HG03039 (cell line): ENCODE measurements at regions not wholly inside any gene's neighbourhood (a gene's known extent, or its start where the extent isn't known, plus 50 kb on each side); places are given as distances from the start of the nearest gene placed in this dataset.
"Not testable (repeated sequence)": the region's sequence is repeated elsewhere in the genome, so short reads cannot be mapped to it uniquely, and the experiment has no call there.

ENCODE experiments used
- ATAC-seq: cut with Tn5 transposase; IDR thresholded peaks from one replicate; pipeline ENCODE4 v1.9.1; 2021; ENCODE audit warnings: mild to moderate bottlenecking, moderate library complexity; ENCODE audit not compliant: unreplicated experiment

DNA sequence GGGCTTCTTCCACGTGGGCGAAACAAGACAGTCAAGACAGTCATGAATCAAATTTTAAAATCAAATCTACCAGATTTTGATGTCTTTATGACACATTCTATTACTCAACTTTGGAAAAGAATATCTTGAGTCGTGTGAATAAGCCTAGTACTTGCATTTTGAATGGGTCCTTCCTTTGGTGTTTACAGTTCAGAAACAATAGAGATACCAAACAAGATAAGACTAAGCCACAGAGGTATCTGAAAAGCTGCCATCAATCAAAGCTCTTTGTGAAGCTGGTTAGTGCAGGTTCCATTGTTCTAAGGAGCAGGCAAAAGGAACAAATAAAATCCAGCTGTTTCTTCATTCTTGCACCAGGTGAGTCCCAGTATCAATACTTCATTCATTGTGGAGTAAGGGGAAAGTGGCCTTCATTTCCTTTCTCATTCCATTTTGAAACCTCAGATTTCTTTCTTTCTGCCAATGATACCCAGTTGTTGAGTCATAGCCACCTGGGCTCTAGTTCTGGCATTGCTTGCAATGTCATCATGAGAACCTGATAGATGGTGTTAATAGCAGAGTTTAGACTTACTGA, 151.7 kb upstream of the L3MBTL4 start:
- ATAC-seq: no peak

DNA sequence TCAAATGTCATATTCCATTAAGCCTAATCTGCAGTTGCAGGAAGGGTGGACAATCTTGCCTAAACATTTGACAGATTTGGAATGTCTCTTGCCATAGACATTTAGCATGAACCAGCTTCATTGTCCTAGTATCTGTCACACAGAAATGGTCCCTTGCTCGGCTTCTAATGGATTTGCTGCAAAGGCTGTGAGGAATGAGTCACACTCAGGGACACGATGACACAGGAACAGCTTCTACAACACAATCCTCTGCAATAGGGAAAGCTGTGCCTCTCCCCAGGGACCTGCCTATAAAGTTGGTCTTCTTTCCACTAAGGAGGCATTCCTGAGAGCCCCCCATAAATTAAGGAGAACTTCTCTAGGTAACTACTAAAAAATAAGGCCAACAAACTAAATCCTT, 155.1 kb upstream of the L3MBTL4 start:
- ATAC-seq: no peak

DNA sequence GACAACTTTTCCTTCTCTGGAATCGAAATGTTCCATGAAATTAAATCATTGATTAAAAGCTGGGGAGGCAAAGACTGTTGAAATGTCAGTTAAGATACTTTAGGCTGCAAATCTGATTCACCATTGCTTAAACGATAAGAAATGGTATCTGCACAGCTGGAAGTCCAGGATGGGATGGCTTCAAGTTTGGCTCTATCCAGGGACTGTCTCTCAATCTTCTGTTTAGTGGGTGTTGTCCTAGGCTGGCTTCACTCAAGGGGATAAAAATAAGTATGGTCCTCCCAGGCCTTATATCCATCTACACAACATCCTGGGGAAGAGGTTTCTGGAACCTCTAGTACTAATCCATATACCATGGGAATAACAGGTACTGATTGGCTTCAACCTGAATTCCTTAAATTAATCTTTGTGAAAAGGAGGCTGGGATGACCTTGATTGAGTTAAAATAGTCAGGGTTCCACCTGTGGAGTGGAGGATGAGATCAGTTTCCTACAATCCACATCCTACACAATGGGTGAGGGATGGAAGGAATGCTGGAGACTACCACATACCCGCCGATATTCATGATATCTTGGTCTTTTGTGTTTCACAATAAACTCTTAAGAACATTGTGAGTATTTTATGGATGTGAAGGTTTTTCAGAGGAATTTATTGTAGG, 156.0 kb upstream of the L3MBTL4 start:
- no peak for ATAC-seq

DNA sequence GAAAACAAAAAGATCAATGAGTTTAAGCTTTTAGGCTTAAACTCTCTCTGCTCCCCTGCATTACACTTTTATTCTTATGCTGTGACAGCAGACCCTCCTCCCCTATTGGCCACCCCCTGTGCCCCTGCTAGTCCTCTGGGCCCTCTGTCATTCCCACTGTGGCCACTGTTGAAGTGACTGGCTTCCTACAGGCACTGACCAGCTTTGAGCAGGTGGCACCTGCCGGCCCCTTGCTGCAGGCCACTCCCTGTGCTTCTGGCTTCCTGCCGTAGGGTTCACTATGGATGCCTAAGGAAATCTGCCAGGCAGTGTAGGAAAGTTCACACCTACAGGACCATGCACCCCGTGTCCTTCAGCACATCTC, 156.5 kb upstream of the L3MBTL4 start:
- no peak for ATAC-seq

DNA sequence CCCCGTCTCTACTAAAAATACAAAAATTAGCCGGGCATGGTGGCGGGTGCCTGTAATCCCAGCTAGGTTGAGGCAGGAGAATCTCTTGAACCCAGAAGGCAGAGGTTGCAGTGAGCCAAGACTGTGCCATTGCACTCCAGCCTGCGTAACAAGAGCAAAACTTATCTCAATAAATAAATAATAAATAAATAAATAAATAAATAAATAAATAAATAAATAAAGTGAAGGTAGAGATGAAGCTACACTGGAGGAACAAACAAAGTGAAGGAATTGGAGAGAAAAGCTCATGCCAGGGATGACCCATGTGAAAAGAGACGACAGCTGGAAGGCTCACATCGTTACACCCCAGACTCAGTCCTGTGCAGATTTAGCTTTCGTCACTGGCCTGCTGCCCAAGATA, 157.3 kb upstream of the ARHGAP28 start:
- not testable (repeated sequence) for ATAC-seq

DNA sequence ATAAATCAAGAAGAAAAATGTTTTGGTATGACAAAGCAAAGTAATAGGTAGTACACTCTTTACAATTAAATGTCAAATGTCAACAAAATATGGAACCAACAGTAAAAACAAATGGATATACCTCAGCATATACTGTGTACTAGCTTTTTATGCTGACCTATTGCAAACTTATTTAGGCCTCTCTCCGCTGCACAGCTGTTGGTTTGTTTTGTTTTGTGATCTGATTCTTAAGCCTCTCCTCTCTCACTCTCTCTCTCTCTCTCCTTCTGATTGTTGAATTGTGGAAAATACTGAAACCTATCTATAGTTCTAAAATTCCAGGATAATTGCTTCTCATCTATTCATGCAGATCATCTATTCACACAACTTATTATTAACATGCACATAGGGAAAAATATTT, 154.9 kb upstream of the ARHGAP28 start:
- ATAC-seq: no peak

DNA sequence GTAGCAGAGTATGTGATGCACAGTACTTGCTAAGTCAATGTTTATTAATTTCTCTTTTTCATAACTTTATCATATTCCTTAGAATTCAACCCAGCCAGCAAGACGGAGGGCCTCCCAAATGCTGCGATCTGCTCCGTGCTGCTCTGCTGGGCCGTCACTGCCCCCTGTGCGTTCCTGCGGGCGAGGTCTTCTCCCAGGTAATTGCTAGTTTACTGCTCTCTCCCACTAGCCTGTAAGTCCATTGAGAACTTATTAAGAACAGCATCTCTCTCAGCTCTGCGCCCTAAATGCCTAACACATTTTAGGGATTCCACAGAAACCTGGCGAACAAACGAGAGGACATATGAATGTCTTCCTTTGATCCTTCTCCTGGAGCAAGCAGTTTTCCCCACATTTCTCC, 153.6 kb upstream of the ARHGAP28 start:
- ATAC-seq: no peak

DNA sequence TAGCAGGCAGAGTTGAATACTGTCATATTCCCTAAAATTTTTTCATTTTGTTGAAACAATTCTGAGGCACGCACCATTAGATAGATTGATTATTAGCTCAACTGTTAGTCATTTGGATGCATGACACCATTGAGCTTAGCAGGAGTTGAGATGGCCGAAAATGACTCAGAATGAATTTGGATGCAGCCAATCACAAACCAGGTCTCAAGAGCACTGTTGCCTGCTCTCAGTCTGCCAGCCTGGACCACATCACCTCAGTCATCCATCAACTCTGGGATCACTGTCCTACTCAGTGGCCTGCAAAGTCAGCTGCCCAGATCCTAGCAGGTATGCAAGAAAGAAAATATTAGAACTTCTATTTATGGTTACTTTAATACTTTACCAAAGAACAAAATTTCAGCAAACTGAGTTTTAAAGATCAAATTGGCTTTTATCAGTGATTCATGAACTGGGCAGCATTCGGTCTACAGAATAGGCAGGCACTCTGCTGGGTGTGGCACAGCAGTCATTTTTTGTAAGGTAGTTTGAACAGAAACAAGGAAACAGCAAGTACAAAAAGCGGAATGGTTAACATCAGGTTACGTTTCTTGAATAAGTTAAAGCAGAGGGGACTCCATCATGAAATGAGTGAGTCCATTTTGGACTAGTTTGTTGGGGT, 152.7 kb upstream of the ARHGAP28 start:
- ATAC-seq: no peak

DNA sequence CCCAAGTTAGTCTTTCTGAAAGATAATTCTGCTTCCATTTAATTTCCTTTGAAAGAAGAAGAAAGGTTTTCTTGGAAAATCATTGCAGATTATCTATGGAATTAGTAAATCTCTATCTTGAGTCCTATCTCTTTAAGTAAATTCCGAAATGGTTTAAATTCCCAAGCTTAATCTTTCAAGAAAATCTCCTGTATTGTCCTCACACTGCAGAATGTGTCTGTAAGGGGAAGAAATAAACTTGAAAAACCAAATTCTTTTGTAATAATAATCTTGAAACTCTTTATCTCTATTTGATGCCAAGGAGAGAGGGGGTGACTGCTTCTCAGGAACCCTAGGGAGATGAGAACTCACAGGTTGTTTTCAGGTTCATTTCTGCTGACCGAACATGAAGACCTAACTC, 150.8 kb upstream of the ARHGAP28 start:
- no peak for ATAC-seq

DNA sequence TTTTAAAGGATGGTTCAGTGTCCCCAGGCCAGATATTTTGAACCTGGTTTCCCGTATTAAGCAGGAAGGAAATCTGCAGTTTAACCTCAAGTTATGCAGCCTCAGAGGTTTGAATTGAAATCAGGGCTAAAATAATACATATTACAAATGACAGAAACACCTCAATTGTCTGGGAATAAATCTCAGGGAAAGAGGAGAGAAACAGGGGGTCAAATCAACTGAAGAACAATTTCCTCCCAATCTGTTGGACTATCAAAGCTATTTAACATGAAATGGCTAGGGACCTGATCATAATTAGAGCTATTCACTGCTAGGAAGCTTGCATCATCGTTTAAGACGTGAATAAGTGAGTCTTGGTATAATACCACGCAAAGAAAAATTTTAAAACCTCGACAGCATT, 150.0 kb upstream of the ARHGAP28 start:
- ATAC-seq: no peak

DNA sequence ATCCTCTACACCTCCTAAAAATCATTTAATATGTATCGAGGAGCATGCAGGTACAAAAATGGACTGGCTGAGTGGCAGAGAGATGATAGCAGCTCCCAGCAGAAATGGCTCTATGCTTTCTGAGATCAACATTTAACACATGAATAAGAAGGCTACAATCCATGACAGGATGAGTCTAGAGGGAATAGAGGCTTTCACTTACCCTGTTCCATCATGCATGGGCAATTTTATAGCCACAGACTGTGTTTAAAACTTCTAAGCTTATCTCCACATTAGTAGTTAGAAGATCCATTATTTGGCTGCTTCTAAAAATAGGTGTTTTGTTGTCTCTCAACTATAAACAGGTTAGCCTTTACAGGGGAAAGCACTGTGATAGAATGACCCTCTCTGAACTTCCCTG, 149.1 kb upstream of the ARHGAP28 start:
- no peak for ATAC-seq

DNA sequence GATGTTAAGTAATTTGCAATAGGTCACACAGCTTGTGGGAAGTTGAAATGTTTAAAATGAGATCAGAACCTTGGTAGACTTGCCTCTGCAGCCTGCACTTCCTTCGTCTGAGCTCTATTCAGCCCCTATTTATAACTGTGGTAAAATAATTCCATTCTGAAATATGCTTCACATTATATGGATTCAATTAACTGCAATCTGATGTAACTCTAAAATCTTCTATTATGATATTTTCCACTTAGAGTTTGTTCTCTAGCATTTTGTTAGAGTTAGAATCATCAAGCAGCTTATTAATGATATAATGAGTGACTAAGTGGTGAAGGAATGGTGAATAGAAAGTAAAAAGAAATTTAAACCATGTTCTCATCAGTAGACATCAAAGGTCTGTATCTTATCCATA, 139.6 kb upstream of the ARHGAP28 start:
- ATAC-seq: no peak

DNA sequence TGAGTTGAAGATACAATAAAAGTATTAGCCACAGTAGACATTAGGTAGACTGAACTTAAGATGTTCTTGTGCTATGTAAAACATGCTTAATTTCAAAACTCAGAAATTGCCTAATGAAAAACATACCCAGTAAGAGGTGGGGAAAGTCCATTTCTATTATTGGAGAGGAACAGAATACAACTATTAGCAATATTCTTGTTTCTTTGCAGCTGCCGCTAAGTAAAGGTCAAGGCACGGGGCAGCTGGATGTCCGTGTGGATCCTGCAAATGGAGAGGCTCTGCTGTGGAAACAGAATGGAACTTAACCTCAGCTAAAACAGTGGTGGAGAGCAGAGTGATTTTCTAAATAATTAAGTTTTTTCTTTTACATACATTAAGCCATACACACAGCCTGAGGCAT, 139.2 kb upstream of the ARHGAP28 start:
- no peak for ATAC-seq

DNA sequence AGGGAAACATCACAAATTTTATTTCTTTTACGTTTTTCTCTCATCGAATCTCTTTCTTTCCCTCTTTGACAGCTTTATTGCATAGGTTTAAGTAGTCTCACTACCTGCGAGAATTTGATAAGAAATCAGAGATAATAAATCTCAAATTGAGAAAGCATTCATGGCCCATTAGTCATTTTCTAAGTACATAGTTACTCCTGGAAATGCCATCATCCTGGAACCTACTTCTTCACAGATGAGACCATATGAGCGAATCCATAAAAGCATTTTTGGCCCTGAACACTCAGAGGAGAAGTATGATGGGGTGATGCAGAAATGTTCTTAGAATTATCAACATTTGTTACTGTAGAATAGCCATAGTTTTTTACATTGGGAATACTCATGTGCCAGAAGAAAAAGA, 138.0 kb upstream of the ARHGAP28 start:
- no peak for ATAC-seq

DNA sequence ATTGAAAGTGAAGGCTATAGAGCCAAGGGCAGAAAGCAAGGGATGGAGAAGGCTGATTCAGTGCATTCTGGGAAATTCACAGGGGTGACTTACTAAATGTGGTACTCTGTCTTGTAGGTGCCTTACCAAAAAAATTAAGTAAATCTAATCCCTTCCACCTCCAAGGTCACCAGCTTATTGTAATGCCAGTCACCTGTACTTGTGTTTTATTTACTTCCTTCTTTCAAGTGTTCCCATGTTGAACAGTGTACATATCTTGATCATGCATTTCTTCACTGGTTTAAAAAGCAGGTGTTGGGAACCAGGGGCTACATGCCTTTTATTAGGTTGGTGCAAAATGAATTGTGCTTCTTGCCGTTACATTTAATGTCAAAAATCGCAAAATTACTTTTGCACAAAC, 137.0 kb upstream of the ARHGAP28 start:
- ATAC-seq: no peak

DNA sequence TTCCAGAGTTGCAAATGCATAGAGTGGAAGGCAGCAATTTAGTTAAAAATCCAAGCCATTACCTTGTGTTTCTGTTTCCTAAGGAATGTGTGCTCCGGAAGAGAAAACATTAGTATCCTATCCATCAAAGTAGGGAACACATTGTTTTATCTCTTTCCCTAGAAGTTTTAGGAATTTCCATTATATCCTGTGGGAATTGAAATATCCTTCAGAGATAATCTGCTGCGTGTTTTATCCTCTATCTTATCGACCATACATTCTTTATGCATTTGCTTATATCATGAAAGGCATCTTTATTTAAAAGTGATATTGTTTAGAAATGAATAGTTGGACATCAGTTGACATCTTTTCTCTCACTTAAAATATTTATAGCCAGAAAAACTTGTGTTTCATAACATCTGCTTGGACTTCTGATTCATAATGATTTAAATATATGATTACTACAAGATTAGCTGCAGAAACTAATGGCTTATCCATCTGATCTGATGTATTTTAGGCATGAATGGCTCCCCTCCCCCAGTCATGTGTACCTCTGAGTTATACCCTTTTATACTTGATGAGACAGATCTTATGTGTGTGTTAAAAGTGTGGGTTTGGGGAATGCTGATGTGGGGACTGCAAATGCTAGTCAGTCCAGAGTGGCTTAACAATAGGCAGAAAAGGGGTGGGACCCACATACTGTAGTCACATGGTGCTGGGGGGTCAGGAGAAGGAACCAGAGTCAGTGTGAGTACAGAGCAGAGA, 136.2 kb upstream of the ARHGAP28 start:
- no peak for ATAC-seq

DNA sequence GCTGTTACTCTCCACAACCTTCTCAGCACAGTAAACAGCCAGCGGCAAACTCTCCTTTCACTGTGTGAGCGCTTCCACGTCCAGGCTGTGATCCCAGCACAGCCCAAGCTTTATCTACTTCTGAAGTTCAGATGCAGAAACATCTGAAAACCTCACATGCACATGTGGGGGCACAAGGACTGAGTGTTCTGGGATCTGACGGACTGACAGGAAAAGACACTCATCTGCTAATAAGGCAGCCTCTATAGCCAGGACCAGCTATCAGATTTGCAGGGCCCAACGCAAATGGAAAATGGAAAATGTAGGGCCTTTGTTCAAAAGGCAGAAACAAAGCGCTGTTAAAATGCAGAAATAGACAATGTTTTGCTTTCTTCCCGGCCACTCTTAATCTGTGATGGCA, 133.8 kb upstream of the ARHGAP28 start:
- ATAC-seq: no peak

DNA sequence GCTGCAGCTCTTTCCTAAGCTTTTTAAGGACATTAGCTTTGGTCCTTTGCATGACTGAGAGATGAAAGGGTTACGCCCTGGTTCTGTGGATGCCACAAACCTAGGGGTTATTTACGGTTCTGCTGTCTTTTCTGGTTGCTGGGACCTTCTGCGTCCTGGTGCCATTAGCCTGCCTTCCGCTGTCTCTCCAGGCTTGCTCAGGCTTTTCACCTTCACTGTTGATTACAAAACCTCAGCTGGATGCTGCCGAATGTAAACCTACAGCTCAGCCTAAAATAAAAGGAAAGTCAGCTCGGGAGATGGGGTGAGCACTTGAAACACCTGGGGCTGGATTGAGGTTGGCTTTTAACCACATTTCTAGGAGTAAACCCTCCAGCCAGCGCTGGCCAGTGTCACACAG, 130.9 kb upstream of the ARHGAP28 start:
- no peak for ATAC-seq

DNA sequence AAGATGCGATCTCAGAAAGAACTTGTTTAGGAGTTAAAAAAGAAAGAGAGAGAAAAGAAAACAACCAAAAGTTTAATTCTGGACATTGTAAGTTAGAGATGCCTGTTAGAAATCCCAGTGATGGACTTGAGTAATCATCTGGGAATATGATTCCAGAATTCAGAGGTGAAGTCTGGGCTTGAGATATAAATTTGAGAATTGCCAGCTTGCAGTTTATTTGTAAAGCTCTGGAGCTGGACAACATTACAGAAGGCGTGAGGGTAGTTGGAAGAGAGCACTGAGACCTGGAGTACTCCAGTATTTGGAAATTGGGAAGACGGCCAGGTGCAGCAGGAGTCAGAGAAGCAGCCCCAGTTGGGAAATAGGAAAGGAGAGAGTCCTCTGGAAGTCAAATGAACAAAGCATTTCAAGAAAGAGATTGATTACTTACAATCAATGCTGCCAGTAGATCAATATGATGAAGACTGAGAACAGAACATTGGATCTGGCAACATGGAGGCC, 128.8 kb upstream of the ARHGAP28 start:
- ATAC-seq: no peak

DNA sequence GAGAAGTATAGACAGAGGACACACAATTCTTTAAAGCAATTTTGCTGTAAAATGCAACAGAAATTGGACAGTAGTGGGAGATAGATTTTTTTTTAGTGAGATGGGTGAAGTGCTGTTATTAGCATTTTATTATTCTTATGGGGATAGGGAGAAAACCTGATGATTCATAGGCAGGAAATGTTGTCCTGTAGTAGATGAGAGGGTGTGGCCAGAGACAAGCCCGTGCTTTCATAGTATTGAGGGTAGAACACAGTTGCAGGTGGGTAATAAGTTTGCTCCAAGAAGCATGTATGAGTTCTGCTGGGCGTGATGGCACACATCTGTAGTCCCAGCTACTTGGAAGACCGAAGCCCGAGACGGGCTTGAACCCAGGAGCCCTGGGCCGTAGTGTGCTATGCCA, 128.3 kb upstream of the ARHGAP28 start:
- ATAC-seq: no peak

DNA sequence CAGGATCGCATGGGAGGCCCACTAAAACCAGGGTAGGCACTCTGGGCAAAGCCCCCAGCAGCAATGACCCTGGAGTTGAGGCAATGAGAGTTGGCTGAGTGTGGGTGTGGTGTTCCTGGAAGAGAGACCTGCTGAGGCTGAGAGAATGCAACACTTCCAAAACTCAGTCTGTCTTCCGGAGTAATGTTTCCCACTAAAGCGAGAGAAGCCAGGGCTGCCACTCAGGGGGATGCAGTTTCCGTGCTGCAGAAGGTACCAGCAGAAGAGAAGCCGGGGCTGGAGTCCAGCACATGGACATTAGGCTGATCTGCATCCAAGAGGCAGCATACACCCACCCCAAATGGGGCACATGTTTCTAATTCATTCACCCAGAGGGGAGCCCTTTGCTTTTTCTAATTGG, 127.2 kb upstream of the ARHGAP28 start:
- ATAC-seq: no peak

DNA sequence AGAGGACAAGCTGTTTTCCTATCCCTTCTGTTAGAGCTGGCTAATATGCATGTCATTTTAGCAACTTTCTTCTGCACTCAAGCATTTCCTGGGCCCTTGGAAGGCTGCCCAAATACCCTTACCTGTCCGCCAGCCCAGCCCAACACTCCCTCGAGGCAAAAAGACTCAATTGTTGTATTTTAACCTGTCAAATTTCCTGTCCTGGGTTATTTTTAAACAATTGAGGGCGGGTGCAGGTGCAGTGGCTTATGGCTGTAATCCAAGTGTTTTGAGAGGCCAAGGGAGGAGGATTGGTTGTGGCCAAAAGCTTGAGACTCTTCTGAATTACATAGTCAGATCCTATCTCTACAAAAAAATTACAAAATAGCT, 125.0 kb upstream of the ARHGAP28 start:
- no peak for ATAC-seq
